ENCODE measurements at regions not wholly inside any gene's neighbourhood (a gene's known extent, or its start where the extent isn't known, plus 50 kb on each side); places are given as distances from the start of the nearest gene placed in this dataset.

- DNase-seq (ENCODE audit: extremely low read depth, low read depth): no peak
- no peak for TF ChIP-seq CTCF (IDR thresholded peaks at IDR 0.05; ENCODE audit: low read depth, low read length)
Measured at GRCh38 chr2:60234274-60234986, 319.0 kb downstream of the BCL11A start.

DNA sequence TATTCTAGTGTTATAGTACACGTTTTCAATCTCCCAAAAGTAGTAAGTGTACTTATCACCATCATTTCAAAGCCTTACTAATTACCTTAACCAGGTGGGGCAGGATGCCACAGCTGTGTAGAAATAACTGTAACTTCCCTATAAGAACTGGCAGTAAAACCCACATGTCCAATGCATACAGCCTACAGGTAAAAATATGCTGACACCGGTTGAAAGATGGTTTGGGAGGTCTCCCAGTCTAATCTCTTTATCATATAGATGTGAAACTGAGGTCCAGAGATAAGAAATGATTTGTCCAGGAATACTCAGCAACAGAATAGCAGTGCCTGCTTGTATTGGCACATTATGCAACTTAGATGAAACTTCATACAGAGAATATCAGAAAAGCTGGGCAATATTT, 322.9 kb downstream of the BCL11A start:
- no peak for TF ChIP-seq CTCF (IDR thresholded peaks at IDR 0.05; ENCODE audit: low read depth, low read length)
- DNase-seq (ENCODE audit: extremely low read depth, low read depth): no peak

GRCh38 chr2:60230037-60230436, 323.4 kb downstream of the BCL11A start:
- no peak for DNase-seq (ENCODE audit: extremely low read depth, low read depth)
- no peak for TF ChIP-seq CTCF (IDR thresholded peaks at IDR 0.05; ENCODE audit: low read depth, low read length)

DNA sequence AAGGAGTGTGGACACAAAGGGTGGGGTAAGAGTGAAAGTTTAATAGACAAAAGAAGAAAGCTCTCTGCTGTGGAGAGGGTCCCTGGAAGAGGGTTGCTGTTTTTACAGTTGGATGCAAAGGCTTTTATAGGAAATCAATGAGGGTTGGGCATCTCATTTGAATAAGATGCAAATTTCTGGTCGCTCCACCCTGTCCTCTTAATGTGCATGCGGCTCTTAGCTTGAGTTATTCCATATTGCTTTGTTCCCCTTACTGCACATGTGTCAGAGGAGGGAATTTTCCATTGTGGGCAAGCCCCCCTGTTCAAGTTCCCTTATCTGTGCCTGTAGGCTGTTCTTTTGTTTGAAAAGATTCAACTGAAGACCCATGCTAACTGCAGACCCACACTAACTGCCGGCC, 326.5 kb downstream of the BCL11A start:
- no peak for DNase-seq (ENCODE audit: extremely low read depth, low read depth)

DNA sequence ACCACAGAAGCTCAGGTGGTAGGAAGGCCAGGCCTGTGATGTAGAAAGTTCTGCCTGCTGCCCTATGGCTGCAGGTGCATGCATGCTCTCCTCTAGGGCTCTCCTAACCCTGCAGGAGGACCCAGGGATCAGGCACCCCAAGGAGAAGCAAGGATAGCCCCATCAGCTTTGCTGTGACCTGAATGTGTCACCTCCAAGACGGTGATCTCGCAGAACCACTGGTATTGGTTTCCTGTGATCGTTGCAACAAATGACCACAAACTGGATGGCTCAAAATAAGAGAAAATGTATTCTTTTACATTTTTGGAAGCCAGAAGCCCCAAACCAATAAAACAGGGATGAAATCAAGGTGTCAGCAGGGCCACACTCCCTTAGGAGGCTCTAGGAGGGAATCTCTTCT, 327.3 kb downstream of the BCL11A start:
- DNase-seq (ENCODE audit: extremely low read depth, low read depth): no peak
- no peak for TF ChIP-seq CTCF (IDR thresholded peaks at IDR 0.05; ENCODE audit: low read depth, low read length)

More for the DNA sequence above, 326.5 kb downstream of the BCL11A start:
- TF ChIP-seq CTCF (IDR thresholded peaks at IDR 0.05; ENCODE audit: low read depth, low read length): no peak

- no peak for DNase-seq (ENCODE audit: extremely low read depth, low read depth)
- no peak for TF ChIP-seq CTCF (IDR thresholded peaks at IDR 0.05; ENCODE audit: low read depth, low read length)
Measured at GRCh38 chr2:60223859-60224258, 329.6 kb downstream of the BCL11A start.

DNA sequence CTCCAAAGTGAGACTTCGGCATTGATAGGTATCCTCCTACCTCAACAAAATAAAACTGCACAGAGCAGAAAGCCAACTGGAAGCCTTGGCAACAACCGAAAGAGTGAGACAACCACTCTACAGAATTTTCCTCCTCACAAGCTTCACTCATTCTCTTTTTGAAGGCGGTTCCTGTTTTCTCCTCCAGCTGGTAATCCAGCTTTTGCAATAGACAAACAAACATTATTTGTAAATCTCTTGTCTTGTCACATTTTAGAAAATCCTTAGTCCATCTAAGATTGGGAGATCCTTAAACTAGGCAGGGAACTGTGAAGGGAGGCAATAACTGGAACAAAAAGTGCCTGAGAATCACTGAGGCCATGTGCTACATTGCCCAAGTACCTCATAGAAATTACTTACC, 332.4 kb downstream of the BCL11A start:
- DNase-seq (ENCODE audit: extremely low read depth, low read depth): no peak
- TF ChIP-seq CTCF (IDR thresholded peaks at IDR 0.05; ENCODE audit: low read depth, low read length): no peak
